WTC11 (cell line): ENCODE measurements at regions not wholly inside any gene's neighbourhood (a gene's known extent, or its start where the extent isn't known, plus 50 kb on each side); places are given as distances from the start of the nearest gene placed in this dataset.

ENCODE experiments used
- ATAC-seq: fragments of 200-7000 bp; cut with Tn5 transposase; 2 replicates; pipeline ENCODE4 v1.10.0; 2021; ENCODE audit warnings: mild to moderate bottlenecking, moderate library complexity
- CTCF ChIA-PET: fragments of 300-600 bp; sonication (Branson Sonifier 250); formaldehyde crosslinking; loops from one replicate; lab custom pipeline; 2021; ENCODE audit warnings: antibody characterized with exemption; lab: Charles Lee
- POLR2A ChIA-PET: fragments of 350-600 bp; sonication (Branson Sonifier 250); formaldehyde crosslinking; loops from one replicate; lab custom pipeline; 2021; ENCODE audit warnings: antibody characterized with exemption; lab: Charles Lee
- DNase-seq: peaks from one replicate; pipeline ENCODE4 v3.0.0; 2021; ENCODE audit warnings: low spot score
- H3K27ac Mint-ChIP-seq: 2 replicates; pipeline ENCODE4 v1.8.0; 2021; ENCODE audit warnings: mixed read lengths
- H3K27me3 Mint-ChIP-seq: 2 replicates; pipeline ENCODE4 v1.8.0; 2021; ENCODE audit warnings: low read depth, mild to moderate bottlenecking, moderate library complexity, mixed read lengths
- H3K36me3 Mint-ChIP-seq: 2 replicates; pipeline ENCODE4 v1.8.0; 2021; ENCODE audit warnings: mixed read lengths
- H3K4me1 Mint-ChIP-seq: 2 replicates; pipeline ENCODE4 v1.8.0; 2022; ENCODE audit warnings: mixed read lengths
- H3K4me3 Mint-ChIP-seq: 2 replicates; pipeline ENCODE4 v1.8.0; 2021; ENCODE audit warnings: mild to moderate bottlenecking, moderate library complexity, mixed read lengths
- H3K9me3 Mint-ChIP-seq: 2 replicates; pipeline ENCODE4 v1.8.0; 2021; ENCODE audit warnings: mixed read lengths
- CREB1 ChIP-seq: sonication (generic); formaldehyde crosslinking; IDR thresholded peaks from 2 replicates; pipeline ENCODE4 v1.8.0; 2023; ENCODE audit warnings: mild to moderate bottlenecking, missing genetic modification reagents
- ETV6 ChIP-seq: sonication (generic); formaldehyde crosslinking; IDR thresholded peaks from 2 replicates; pipeline ENCODE4 v1.8.1; 2022; ENCODE audit warnings: mild to moderate bottlenecking, missing genetic modification reagents
- GTF2I ChIP-seq: fragments of 250-450 bp; sonication (Bioruptor Pico); conservative IDR thresholded peaks from 2 replicates; pipeline ENCODE4 v1.4.0; 2021; ENCODE audit warnings: mild to moderate bottlenecking
- IRF2 ChIP-seq: sonication (generic); formaldehyde crosslinking; IDR thresholded peaks from 2 replicates; pipeline ENCODE4 v1.8.0; 2022; ENCODE audit warnings: low read depth, missing genetic modification reagents, borderline replicate concordance
- JUN ChIP-seq: sonication (generic); formaldehyde crosslinking; IDR thresholded peaks from 2 replicates; pipeline ENCODE4 v1.8.0; 2023; ENCODE audit warnings: mild to moderate bottlenecking, missing genetic modification reagents
- NR2C2 ChIP-seq: sonication (generic); formaldehyde crosslinking; IDR thresholded peaks from 2 replicates; pipeline ENCODE4 v1.8.0; 2022; ENCODE audit warnings: mild to moderate bottlenecking, missing genetic modification reagents
- PRDM15 ChIP-seq: sonication (generic); formaldehyde crosslinking; IDR thresholded peaks from 2 replicates; pipeline ENCODE4 v1.8.0; 2022; ENCODE audit warnings: missing genetic modification reagents
- SP1 ChIP-seq: sonication (generic); formaldehyde crosslinking; conservative IDR thresholded peaks from 2 replicates; pipeline ENCODE4 v1.8.1; 2022; ENCODE audit warnings: missing genetic modification reagents
- TF ChIP-seq, protein P1 (sequence below): sonication (generic); formaldehyde crosslinking; IDR thresholded peaks from 2 replicates; pipeline ENCODE4 v1.8.0; 2022; ENCODE audit warnings: mild to moderate bottlenecking, missing genetic modification reagents
- TF ChIP-seq, protein P2 (sequence below): sonication (generic); formaldehyde crosslinking; IDR thresholded peaks from 2 replicates; pipeline ENCODE4 v1.8.0; 2023; ENCODE audit warnings: missing genetic modification reagents, mild to moderate bottlenecking, borderline replicate concordance

DNA sequence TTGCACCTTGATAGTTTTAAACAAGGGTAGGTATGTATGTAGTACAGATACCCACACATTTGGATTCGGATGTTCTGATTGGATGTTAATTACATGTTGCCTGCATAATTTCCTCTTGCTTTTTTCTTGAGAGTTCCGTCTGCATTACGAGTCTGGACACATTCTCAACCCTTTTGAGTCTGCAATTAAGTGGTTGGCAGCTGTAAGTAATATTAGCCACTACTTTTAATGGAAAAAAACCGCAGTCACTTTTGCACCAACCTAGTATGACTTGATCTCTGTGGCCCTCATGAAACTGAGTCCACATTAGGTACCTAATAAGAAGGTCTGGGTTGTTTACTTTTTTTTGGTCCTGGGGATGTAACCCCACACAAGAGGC, 217.3 kb downstream of the VAPA start:
- TF ChIP-seq SP1 (CRISPR knock-in tag) (no peak), NR2C2 (CRISPR knock-in tag) (no peak)

DNA sequence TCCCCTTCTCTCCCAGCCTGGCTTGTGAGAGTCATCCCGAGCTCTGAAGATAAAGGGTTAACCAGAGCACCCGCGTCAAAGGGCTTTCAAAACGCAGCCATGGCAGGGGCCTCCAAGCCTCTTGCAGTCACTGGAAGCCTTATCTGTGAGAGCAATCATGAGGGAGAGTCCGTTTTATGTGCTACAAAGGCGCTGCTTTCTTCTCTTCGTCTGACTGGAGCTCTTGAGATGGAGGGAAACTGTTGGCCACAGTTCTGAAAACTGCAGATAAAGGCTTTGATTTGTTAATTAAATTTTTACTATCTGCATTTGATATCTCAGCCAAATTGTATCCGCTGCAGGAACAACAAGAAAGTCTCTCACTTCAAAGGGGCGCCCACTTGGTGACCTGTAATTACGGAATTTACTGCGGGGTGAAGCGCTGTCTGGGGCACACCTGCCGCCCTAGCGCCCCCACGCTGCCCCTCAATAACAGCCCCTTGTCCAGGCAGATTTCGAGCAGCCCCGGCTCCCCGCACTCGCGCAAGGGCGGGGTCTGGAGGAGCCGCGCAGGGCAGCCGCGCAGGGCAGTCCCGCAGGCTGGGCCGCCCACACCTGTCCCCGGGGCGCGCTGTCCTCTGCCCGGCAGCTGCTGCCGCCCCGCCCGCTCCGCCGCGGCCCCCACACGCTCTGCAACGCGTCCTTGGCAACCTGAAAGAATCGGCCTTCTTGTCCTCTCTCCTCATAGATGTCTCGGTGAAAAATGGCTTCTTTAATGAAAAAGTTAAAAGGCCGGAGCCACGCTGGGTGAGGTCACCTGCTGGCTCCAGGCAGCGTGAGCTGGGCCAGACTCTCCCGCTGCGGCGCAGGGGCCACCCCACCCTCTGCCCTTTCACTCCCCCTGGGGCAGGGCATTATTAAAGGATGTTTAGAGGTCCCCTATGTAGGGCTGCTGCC, 217.9 kb downstream of the VAPA start:
- POLR2A ChIA-PET, result no interaction called here
- Mint-ChIP-seq H3K9me3 (no peaks in the 10 kb centered on the region), H3K4me3 (peak overlapping the region; percentile 69), H3K4me1 (peaks cover 21% of the 10 kb centered on the region), H3K36me3 (no peaks in the 10 kb centered on the region), H3K27ac (no peak overlapping the region), H3K27me3 (peaks cover 14% of the 10 kb centered on the region)
- DNase-seq (peak; percentile 42), ATAC-seq (peak; percentile 83)
- CTCF ChIA-PET, result interaction anchor here (0.5 to 1.2 kb wide), 6 partner anchors 10 to 394 kb away, joined by 3 to 6 read pairs (median 3); partner anchors contain the start of gene NAPG
- TF ChIP-seq ETV6 (CRISPR knock-in tag) (0 out of 2 replicates have a peak, but pooled peaks have one; percentile 36), CREB1 (CRISPR knock-in tag) (no peak), GTF2I (CRISPR knock-in tag) (no peak)
- TF ChIP-seq, protein P1, sequence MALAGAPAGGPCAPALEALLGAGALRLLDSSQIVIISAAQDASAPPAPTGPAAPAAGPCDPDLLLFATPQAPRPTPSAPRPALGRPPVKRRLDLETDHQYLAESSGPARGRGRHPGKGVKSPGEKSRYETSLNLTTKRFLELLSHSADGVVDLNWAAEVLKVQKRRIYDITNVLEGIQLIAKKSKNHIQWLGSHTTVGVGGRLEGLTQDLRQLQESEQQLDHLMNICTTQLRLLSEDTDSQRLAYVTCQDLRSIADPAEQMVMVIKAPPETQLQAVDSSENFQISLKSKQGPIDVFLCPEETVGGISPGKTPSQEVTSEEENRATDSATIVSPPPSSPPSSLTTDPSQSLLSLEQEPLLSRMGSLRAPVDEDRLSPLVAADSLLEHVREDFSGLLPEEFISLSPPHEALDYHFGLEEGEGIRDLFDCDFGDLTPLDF (CRISPR knock-in tag), result no peak
- TF ChIP-seq, all 79 proteins: peak for 1

More for the DNA sequence above, 217.3 kb downstream of the VAPA start:
- Mint-ChIP-seq H3K9me3 (no peaks in the 10 kb centered on the region), H3K4me3 (peak overlapping the region; percentile 69), H3K36me3 (no peaks in the 10 kb centered on the region), H3K27ac (no peak overlapping the region), H3K4me1 (peaks cover 21% of the 10 kb centered on the region), H3K27me3 (peaks cover 14% of the 10 kb centered on the region)
- ATAC-seq, result no peak
- DNase-seq, result no peak
- ChIA-PET CTCF (interaction anchor here (0.5 to 1.2 kb wide), 3 partner anchors 15 to 395 kb away, joined by 3 to 5 read pairs (median 3); partner anchors contain the start of gene NAPG), POLR2A (no interaction called here)

DNA sequence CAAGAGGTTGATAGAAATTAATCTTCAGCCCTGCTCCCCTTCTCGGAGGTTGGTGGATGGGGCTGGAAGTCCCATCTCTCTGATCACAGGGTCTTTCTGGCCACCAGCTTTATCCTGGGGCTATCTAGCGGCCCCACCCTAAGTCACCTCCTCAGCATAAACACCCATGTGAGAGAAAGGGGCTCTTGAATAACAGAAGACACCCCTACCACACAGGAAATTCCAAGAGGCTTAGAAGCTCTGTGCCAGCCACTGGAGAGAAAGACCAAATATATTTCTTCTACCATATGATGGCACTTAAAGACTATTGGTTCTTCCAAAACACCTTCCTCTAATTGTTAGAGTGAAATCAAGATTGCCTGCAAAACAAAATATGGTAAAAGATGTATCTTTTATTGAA, 219.7 kb downstream of the VAPA start:
- H3K4me1 Mint-ChIP-seq, result peaks cover 21% of the 10 kb centered on the region
- H3K27me3 Mint-ChIP-seq, result peaks cover 14% of the 10 kb centered on the region
- H3K9me3 Mint-ChIP-seq, result no peaks in the 10 kb centered on the region
- H3K36me3 Mint-ChIP-seq, result no peaks in the 10 kb centered on the region
- ChIA-PET POLR2A (no interaction called here), CTCF (interaction anchor here (0.6 to 1.6 kb wide), 3 partner anchors 11 to 363 kb away, joined by 3 to 4 read pairs (median 3); no protein-coding TSS in a partner anchor)
- TF ChIP-seq, protein P2, sequence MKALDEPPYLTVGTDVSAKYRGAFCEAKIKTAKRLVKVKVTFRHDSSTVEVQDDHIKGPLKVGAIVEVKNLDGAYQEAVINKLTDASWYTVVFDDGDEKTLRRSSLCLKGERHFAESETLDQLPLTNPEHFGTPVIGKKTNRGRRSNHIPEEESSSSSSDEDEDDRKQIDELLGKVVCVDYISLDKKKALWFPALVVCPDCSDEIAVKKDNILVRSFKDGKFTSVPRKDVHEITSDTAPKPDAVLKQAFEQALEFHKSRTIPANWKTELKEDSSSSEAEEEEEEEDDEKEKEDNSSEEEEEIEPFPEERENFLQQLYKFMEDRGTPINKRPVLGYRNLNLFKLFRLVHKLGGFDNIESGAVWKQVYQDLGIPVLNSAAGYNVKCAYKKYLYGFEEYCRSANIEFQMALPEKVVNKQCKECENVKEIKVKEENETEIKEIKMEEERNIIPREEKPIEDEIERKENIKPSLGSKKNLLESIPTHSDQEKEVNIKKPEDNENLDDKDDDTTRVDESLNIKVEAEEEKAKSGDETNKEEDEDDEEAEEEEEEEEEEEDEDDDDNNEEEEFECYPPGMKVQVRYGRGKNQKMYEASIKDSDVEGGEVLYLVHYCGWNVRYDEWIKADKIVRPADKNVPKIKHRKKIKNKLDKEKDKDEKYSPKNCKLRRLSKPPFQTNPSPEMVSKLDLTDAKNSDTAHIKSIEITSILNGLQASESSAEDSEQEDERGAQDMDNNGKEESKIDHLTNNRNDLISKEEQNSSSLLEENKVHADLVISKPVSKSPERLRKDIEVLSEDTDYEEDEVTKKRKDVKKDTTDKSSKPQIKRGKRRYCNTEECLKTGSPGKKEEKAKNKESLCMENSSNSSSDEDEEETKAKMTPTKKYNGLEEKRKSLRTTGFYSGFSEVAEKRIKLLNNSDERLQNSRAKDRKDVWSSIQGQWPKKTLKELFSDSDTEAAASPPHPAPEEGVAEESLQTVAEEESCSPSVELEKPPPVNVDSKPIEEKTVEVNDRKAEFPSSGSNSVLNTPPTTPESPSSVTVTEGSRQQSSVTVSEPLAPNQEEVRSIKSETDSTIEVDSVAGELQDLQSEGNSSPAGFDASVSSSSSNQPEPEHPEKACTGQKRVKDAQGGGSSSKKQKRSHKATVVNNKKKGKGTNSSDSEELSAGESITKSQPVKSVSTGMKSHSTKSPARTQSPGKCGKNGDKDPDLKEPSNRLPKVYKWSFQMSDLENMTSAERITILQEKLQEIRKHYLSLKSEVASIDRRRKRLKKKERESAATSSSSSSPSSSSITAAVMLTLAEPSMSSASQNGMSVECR (CRISPR knock-in tag), result no peak
- TF ChIP-seq JUN (CRISPR knock-in tag) (no peak), PRDM15 (no peak), IRF2 (CRISPR knock-in tag) (no peak)
- no peak overlapping the region for H3K4me3 Mint-ChIP-seq
- H3K27ac Mint-ChIP-seq, result no peak overlapping the region
- DNase-seq (no peak), ATAC-seq (no peak)
